Neuronal stem cell (in vitro differentiated cells): ENCODE measurements at regions not wholly inside any gene's neighbourhood (a gene's known extent, or its start where the extent isn't known, plus 50 kb on each side); places are given as distances from the start of the nearest gene placed in this dataset.
"Not testable (repeated sequence)": the region's sequence is repeated elsewhere in the genome, so short reads cannot be mapped to it uniquely, and the experiment has no call there.

Source experiments
- DNase-seq: peaks from one replicate; pipeline ENCODE4 v3.0.0-alpha.2; 2013; ENCODE audit warnings: low spot score
- H2AFZ ChIP-seq: one replicate; pipeline ENCODE4 v1.6.1; 2013; ENCODE audit warnings: mild to moderate bottlenecking, low read length, inconsistent platforms
- H2AK5ac ChIP-seq: 2 replicates; pipeline ENCODE4 v1.6.1; 2013; ENCODE audit warnings: low read depth, mild to moderate bottlenecking, inconsistent platforms, low read length, moderate library complexity, mixed read lengths
- H2BK120ac ChIP-seq: 2 replicates; pipeline ENCODE4 v1.6.1; 2013; ENCODE audit warnings: low read depth, mild to moderate bottlenecking, inconsistent platforms, low read length, moderate library complexity, mixed read lengths
- H2BK12ac ChIP-seq: one replicate; pipeline ENCODE4 v1.6.1; 2013; ENCODE audit warnings: low read length, inconsistent platforms
- H2BK15ac ChIP-seq: 2 replicates; pipeline ENCODE4 v1.6.1; 2013; ENCODE audit warnings: mild to moderate bottlenecking, low read length, inconsistent platforms, mixed read lengths
- H2BK5ac ChIP-seq: one replicate; pipeline ENCODE4 v1.6.1; 2013; ENCODE audit warnings: inconsistent platforms, mild to moderate bottlenecking, low read length, moderate library complexity
- H3K14ac ChIP-seq: one replicate; pipeline ENCODE4 v1.6.1; 2013; ENCODE audit warnings: low read length, inconsistent platforms
- H3K18ac ChIP-seq: 2 replicates; pipeline ENCODE4 v1.6.1; 2013; ENCODE audit warnings: low read length, inconsistent platforms
- H3K23ac ChIP-seq: 2 replicates; pipeline ENCODE4 v1.6.1; 2013; ENCODE audit warnings: low read depth, mild to moderate bottlenecking, mixed read lengths, low read length, inconsistent platforms; ENCODE audit not compliant: poor library complexity
- H3K27ac ChIP-seq: replicated peaks from 3 replicates; pipeline ENCODE4 v1.5.1; 2013; ENCODE audit warnings: low read length, inconsistent platforms
- H3K27me3 ChIP-seq, 3 experiments: 2 replicates each; pipeline ENCODE4 v1.6.1; 2013; ENCODE audit warnings: low read length in 3 of 3, mild to moderate bottlenecking in 2 of 3, inconsistent platforms in 1 of 3, low read depth in 1 of 3, mixed read lengths in 1 of 3, moderate library complexity in 1 of 3; ENCODE audit not compliant: control insufficient read depth in 3 of 3, insufficient read depth in 3 of 3
- H3K36me3 ChIP-seq, 2 donors: replicated peaks in 1 of 2; 2 replicates each; pipeline ENCODE4 v1.6.1; 2013; ENCODE audit warnings: low read length in 2 of 2; ENCODE audit not compliant: control insufficient read depth in 2 of 2, insufficient read depth in 2 of 2
- H3K4ac ChIP-seq: 2 replicates; pipeline ENCODE4 v1.6.1; 2013; ENCODE audit warnings: inconsistent platforms, mild to moderate bottlenecking, low read length, moderate library complexity
- H3K4me1 ChIP-seq, 2 donors: 1 replicate in 1 of 2; 2 replicates in 1 of 2; pipeline ENCODE4 v1.6.1; 2013; ENCODE audit warnings: low read length in 2 of 2, low read depth in 1 of 2; ENCODE audit not compliant: control insufficient read depth in 2 of 2, insufficient read depth in 1 of 2
- H3K4me2 ChIP-seq: one replicate; pipeline ENCODE4 v1.6.1; 2013; ENCODE audit warnings: mild to moderate bottlenecking, low read length, inconsistent platforms; ENCODE audit not compliant: insufficient read depth, poor library complexity, severe bottlenecking
- H3K4me3 ChIP-seq, 2 donors: 2 replicates each; pipeline ENCODE4 v1.5.1; 2013; ENCODE audit warnings: low read length in 2 of 2, mild to moderate bottlenecking in 2 of 2, inconsistent platforms in 1 of 2, moderate library complexity in 1 of 2
- H3K79me1 ChIP-seq: one replicate; pipeline ENCODE4 v1.6.1; 2013; ENCODE audit warnings: low read depth, mild to moderate bottlenecking, inconsistent platforms, low read length, moderate library complexity
- H3K9ac ChIP-seq: one replicate; pipeline ENCODE4 v1.6.1; 2013; ENCODE audit warnings: mild to moderate bottlenecking, low read depth, low read length, inconsistent platforms; ENCODE audit not compliant: poor library complexity
- H3K9me3 ChIP-seq, 2 donors: replicated peaks in 1 of 2; 2 replicates each; pipeline versions ENCODE3 to v1.6.1; 2013; ENCODE audit warnings: low read length in 2 of 2, mild to moderate bottlenecking in 2 of 2, inconsistent platforms in 1 of 2, low read depth in 1 of 2, mixed read lengths in 1 of 2, moderate library complexity in 1 of 2; ENCODE audit not compliant: control insufficient read depth in 2 of 2, insufficient read depth in 1 of 2
- H4K8ac ChIP-seq: one replicate; pipeline ENCODE4 v1.6.1; 2013; ENCODE audit warnings: low read depth, mild to moderate bottlenecking, inconsistent platforms, low read length, moderate library complexity
- H4K91ac ChIP-seq: one replicate; pipeline ENCODE4 v1.6.1; 2013; ENCODE audit warnings: low read length, low read depth, mild to moderate bottlenecking, inconsistent platforms; ENCODE audit not compliant: poor library complexity
- WGBS, 2 donors: extraction: QIAGEN DNeasy Blood & Tissue Kit; methylation state at CpG; one replicate each; pipeline ENCODE4 v1.1.7; 2013; ENCODE audit warnings: missing lambda C conversion rate in 2 of 2, mixed read lengths in 1 of 2; ENCODE audit not compliant: insufficient read length in 2 of 2, insufficient replicate concordance in 1 of 2; ENCODE audit errors: extremely low coverage in 2 of 2; 5-methylcytosine and 5-hydroxymethylcytosine counted together

- Histone ChIP-seq H3K4ac (no peak overlapping the region), H3K9me3 (peaks cover 2 to 3% of the 10 kb centered on the region in 2 donors), H4K91ac (peak overlapping the region; percentile 30), H2BK15ac (no peak overlapping the region), H3K36me3 (no peaks in the 10 kb centered on the region), H3K4me3 (peak overlapping the region in 1 of 2 donors; percentile 17), H2BK12ac (peak overlapping the region; percentile 84), H3K27me3 (no peaks in the 10 kb centered on the region), H3K4me2 (no peak overlapping the region), H4K8ac (peak overlapping the region; percentile 82), H2BK5ac (no peak overlapping the region), H2AFZ (no peak overlapping the region), H3K9ac (no peak overlapping the region), H2AK5ac (no peak overlapping the region), H3K23ac (no peak overlapping the region), H3K14ac (peak overlapping the region; percentile 71), H3K27ac (no peak overlapping the region), H2BK120ac (no peak overlapping the region), H3K79me1 (no peaks in the 10 kb centered on the region), H3K18ac (peak overlapping the region; percentile 13), H3K4me1 (no peaks in the 10 kb centered on the region)
- no peak for DNase-seq
- WGBS, 2 donors, result no CpG with 5 or more reads among the region's 3 CpGs
Measured at GRCh38 chr4:31748382-31748781, 1028.2 kb downstream of the PCDH7 start.

GRCh38 chr4:31750581-31750980 is 1030.4 kb downstream of the PCDH7 start:
- not testable (repeated sequence) for H3K4ac ChIP-seq, H2BK12ac ChIP-seq, H2AFZ ChIP-seq, H2BK120ac ChIP-seq, H4K8ac ChIP-seq, H2BK15ac ChIP-seq, H2BK5ac ChIP-seq, H2AK5ac ChIP-seq, H3K27me3 ChIP-seq, H3K4me3 ChIP-seq, H3K4me1 ChIP-seq, H3K9ac ChIP-seq, H3K14ac ChIP-seq, H3K23ac ChIP-seq, H3K4me2 ChIP-seq, H3K36me3 ChIP-seq, DNase-seq, H3K9me3 ChIP-seq, H4K91ac ChIP-seq, H3K79me1 ChIP-seq, H3K18ac ChIP-seq, H3K27ac ChIP-seq
- WGBS, 2 donors, result no CpG with 5 or more reads among the region's 2 CpGs

GRCh38 chr4:31755751-31756150 is 1035.6 kb downstream of the PCDH7 start:
- Histone ChIP-seq H3K4me2 (no peak overlapping the region), H2AK5ac (no peak overlapping the region), H3K14ac (no peak overlapping the region), H3K23ac (no peak overlapping the region), H3K9ac (no peak overlapping the region), H4K91ac (no peak overlapping the region), H4K8ac (no peak overlapping the region), H2BK15ac (no peak overlapping the region), H2BK12ac (no peak overlapping the region), H3K79me1 (no peaks in the 10 kb centered on the region), H3K9me3 (no peaks in the 10 kb centered on the region), H3K4ac (no peak overlapping the region), H3K27me3 (no peaks in the 10 kb centered on the region), H3K4me1 (peaks cover 0 to 2% of the 10 kb centered on the region in 2 donors), H2BK120ac (no peak overlapping the region), H3K18ac (no peak overlapping the region), H3K4me3 (no peak overlapping the region), H2AFZ (no peak overlapping the region), H3K27ac (no peak overlapping the region), H3K36me3 (no peaks in the 10 kb centered on the region), H2BK5ac (no peak overlapping the region)
- no peak for DNase-seq
- WGBS, 2 donors, result no CpG with 5 or more reads among the region's 4 CpGs

- Histone ChIP-seq H2AK5ac (no peak overlapping the region), H3K14ac (no peak overlapping the region), H3K4ac (no peak overlapping the region), H2AFZ (no peak overlapping the region), H4K8ac (no peak overlapping the region), H2BK5ac (no peak overlapping the region), H4K91ac (no peak overlapping the region), H2BK12ac (no peak overlapping the region), H3K27ac (no peak overlapping the region), H3K4me3 (no peak overlapping the region), H3K9me3 (no peaks in the 10 kb centered on the region), H3K4me2 (no peak overlapping the region), H3K18ac (no peak overlapping the region), H2BK120ac (no peak overlapping the region), H3K23ac (no peak overlapping the region), H2BK15ac (no peak overlapping the region), H3K36me3 (no peaks in the 10 kb centered on the region), H3K9ac (no peak overlapping the region), H3K79me1 (no peaks in the 10 kb centered on the region), H3K4me1 (no peaks in the 10 kb centered on the region), H3K27me3 (no peaks in the 10 kb centered on the region)
- DNase-seq, result no peak
Measured at GRCh38 chr4:31768756-31769155, 1048.6 kb downstream of the PCDH7 start.
